ENCODE measurements at regions not wholly inside any gene's neighbourhood (a gene's known extent, or its start where the extent isn't known, plus 50 kb on each side); places are given as distances from the start of the nearest gene placed in this dataset.

DNA sequence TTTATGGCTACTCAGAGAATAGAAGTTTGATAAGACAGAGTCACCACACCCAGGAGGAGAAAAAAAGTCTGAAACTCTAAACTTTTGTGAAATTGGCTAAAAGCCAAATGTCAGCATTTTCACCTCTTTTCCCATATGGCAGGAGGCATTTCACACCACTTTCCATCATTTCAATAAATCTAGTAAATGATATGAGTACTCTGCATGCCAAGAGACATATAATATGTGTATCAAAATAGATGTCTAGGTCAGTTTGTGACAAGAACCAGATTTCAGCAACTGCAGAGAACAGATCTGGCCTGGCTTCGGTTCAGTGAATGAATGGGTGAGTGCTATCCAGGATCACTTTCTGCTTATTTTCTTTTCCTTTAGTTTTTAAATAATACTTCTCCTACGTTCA, 470.8 kb downstream of the ENC1 start:
- no peaks in the 10 kb centered on the region for H3K27me3 ChIP-seq (ENCODE audit: insufficient read depth in 3 of 3, low read length in 2 of 3)
- WGBS, 3 donors: 41 to 81% (median 55%) methylated on average over 2 of the region's 2 CpGs
- no peaks in the 10 kb centered on the region for H3K9me3 ChIP-seq
- DNase-seq: no peak
- no peak for ATAC-seq
- TF ChIP-seq, protein P1, sequence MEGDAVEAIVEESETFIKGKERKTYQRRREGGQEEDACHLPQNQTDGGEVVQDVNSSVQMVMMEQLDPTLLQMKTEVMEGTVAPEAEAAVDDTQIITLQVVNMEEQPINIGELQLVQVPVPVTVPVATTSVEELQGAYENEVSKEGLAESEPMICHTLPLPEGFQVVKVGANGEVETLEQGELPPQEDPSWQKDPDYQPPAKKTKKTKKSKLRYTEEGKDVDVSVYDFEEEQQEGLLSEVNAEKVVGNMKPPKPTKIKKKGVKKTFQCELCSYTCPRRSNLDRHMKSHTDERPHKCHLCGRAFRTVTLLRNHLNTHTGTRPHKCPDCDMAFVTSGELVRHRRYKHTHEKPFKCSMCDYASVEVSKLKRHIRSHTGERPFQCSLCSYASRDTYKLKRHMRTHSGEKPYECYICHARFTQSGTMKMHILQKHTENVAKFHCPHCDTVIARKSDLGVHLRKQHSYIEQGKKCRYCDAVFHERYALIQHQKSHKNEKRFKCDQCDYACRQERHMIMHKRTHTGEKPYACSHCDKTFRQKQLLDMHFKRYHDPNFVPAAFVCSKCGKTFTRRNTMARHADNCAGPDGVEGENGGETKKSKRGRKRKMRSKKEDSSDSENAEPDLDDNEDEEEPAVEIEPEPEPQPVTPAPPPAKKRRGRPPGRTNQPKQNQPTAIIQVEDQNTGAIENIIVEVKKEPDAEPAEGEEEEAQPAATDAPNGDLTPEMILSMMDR (IDR thresholded peaks at IDR 0.05): no peak
- peaks cover 10% of the 10 kb centered on the region for H3K4me1 ChIP-seq
- H3K36me3 ChIP-seq (ENCODE audit: insufficient read depth in 1 of 2, low read depth in 1 of 2): no peaks in the 10 kb centered on the region
- H3K4me3 ChIP-seq: no peak overlapping the region
- intact Hi-C loops (cut with DNase I): no loop called here
- no peak overlapping the region for H3K27ac ChIP-seq

DNA sequence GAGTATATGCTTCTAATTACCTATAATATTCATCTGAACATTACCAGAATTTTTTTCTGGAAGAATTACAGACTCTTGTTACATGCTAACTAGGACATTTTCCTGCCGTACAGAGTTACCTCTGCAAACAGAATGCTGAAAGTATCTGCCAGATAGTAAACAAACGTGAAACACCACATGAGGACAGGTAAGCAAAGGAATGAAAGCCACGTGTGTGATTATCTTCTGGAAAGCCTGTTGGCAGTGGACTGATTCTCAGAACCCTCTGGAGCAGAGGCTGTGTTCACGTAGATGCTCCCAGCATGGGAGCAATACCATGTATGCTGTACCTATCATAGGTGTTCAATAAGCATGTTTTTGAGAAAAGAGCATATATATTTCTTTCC, 472.6 kb downstream of the ENC1 start:
- peaks cover 23% of the 10 kb centered on the region for H3K4me1 ChIP-seq
- ATAC-seq: no peak
- no peaks in the 10 kb centered on the region for H3K9me3 ChIP-seq
- H3K27ac ChIP-seq: no peak overlapping the region
- no peak for DNase-seq
- intact Hi-C loops (cut with DNase I): no loop called here
- no peak overlapping the region for H3K4me3 ChIP-seq
- TF ChIP-seq, protein P1 (IDR thresholded peaks at IDR 0.05): no peak
- H3K36me3 ChIP-seq (ENCODE audit: insufficient read depth in 1 of 2, low read depth in 1 of 2): no peaks in the 10 kb centered on the region
- no peaks in the 10 kb centered on the region for H3K27me3 ChIP-seq (ENCODE audit: insufficient read depth in 3 of 3, low read length in 2 of 3)
- WGBS, 3 donors: 86 to 95% (median 92%) methylated on average over 4 of the region's 4 CpGs

DNA sequence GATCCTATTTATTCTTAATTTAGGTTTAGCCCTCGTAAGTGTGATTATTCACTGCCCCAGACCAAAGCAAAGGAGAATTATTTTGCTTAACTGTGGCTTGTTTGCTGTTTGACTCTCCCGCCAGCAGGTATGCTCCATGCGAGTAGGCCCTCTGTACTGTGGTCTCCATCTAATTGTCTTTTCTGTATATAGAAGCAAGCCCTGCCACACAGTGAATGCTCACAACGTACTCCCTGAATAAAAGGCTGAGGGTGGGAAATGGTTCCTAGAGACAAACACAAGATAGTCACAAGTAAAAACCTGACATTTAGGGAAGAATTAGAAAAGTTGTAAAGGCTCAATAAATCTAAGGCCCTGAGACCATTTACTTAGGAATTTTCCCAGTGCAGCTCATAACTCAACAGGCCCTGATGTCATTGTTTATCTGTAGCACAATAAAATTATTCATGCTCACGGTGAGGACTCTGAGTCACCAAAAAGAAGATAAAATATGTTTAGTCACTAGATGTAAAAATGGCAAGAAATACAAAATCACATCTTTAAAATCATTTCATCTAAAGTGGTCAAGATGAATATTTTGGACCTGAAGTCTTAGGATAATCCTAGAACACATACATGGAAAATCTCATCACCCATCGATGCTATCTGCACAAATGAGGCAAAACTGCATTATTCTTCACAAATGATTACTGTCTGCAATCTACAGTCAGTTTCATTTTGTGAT, 473.2 kb downstream of the ENC1 start:
- Histone ChIP-seq H3K4me1 (peaks cover 23% of the 10 kb centered on the region), H3K36me3 (ENCODE audit: insufficient read depth in 1 of 2, low read depth in 1 of 2) (no peaks in the 10 kb centered on the region), H3K27me3 (ENCODE audit: insufficient read depth in 3 of 3, low read length in 2 of 3) (no peaks in the 10 kb centered on the region), H3K9me3 (no peaks in the 10 kb centered on the region), H3K27ac (no peak overlapping the region), H3K4me3 (no peak overlapping the region)
- TF ChIP-seq, protein P1 (IDR thresholded peaks at IDR 0.05): no peak
- 86 to 93% (median 93%) methylated on average over 6 of the region's 6 CpGs for WGBS, 3 donors
- intact Hi-C loops (cut with DNase I): no loop called here
- no peak for ATAC-seq
- no peak for DNase-seq

DNA sequence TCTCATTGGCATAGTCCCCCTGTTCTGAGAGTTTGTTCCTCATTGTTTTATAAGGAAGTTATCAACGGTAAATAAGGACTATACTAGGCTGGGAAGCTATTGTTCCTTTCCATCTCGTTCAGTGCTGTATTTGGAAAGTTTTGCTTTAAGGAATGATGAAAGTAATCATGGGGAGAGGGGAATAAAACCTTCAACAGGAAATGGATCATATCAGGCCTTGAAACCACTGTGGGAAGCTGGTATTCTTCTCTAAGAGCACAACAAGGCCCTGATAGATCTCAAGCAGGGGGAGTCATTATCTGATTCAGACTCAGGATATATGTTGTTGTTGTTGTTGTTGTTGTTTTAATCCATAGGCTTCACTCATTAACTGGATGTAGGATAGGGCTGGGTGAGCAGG, 474.5 kb downstream of the ENC1 start:
- Histone ChIP-seq H3K9me3 (no peaks in the 10 kb centered on the region), H3K36me3 (ENCODE audit: insufficient read depth in 1 of 2, low read depth in 1 of 2) (no peaks in the 10 kb centered on the region), H3K27me3 (ENCODE audit: insufficient read depth in 3 of 3, low read length in 2 of 3) (no peaks in the 10 kb centered on the region), H3K4me1 (peaks cover 23% of the 10 kb centered on the region), H3K27ac (no peak overlapping the region), H3K4me3 (no peak overlapping the region)
- TF ChIP-seq, protein P1 (IDR thresholded peaks at IDR 0.05): no peak
- DNase-seq: no peak
- WGBS, 3 donors: 65 to 75% (median 74%) methylated on average over 2 of the region's 2 CpGs
- intact Hi-C loops (cut with DNase I): no loop called here
- no peak for ATAC-seq

DNA sequence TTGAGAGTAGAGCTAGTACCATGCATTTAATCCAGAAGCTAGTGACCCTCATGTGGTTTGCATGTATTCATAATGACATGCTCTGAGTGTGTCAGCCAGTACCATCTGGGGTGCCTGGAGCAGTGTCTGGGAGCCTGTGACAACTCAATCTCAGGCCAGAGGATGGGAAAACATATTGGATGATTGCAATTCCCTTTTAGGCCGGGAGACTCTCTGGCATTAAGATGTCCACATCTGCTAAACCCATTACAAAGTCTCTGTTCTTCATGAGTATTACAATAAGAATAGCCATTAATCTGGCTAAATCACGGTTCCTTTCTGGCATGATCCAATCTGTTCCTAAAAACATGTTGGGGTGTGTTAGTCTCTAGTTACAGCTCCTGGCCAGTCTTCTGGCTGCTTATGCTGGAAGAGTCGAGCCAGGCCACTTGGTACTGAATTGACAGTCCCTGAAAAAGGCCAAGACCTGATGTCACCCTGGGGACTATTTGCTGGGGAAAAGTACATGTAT, 475.7 kb downstream of the ENC1 start:
- peak; percentile 25 to 59 for DNase-seq
- 3 to 13% (median 10%) methylated on average over 3 of the region's 3 CpGs for WGBS, 3 donors
- H3K9me3 ChIP-seq: no peaks in the 10 kb centered on the region
- no peak overlapping the region for H3K4me3 ChIP-seq
- no peaks in the 10 kb centered on the region for H3K27me3 ChIP-seq (ENCODE audit: insufficient read depth in 3 of 3, low read length in 2 of 3)
- intact Hi-C loops (cut with DNase I): no loop called here
- peaks cover 23% of the 10 kb centered on the region for H3K4me1 ChIP-seq
- TF ChIP-seq, protein P1 (IDR thresholded peaks at IDR 0.05): no peak
- H3K27ac ChIP-seq: peak overlapping the region; percentile 1
- no peaks in the 10 kb centered on the region for H3K36me3 ChIP-seq (ENCODE audit: insufficient read depth in 1 of 2, low read depth in 1 of 2)
- ATAC-seq: peak; percentile 25 to 88 (median 72)
